Activated CD8-positive, alpha-beta memory T cell treated with anti-CD3 and anti-CD28 coated beads, Interleukin-2, amount 50 U/mL, for 4 hours (primary cell): ENCODE measurements at regions not wholly inside any gene's neighbourhood (a gene's known extent, or its start where the extent isn't known, plus 50 kb on each side); places are given as distances from the start of the nearest gene placed in this dataset.
"Not testable (repeated sequence)": the region's sequence is repeated elsewhere in the genome, so short reads cannot be mapped to it uniquely, and the experiment has no call there.

Experiments used
- DNase-seq: peaks from one replicate; pipeline ENCODE4 v3.0.0-alpha.2; 2020

GRCh38 chr1:213418268-213419071, 367.4 kb downstream of the RPS6KC1 start:
- no peak for DNase-seq

GRCh38 chr1:213419401-213420030, 368.5 kb downstream of the RPS6KC1 start:
- DNase-seq: no peak

GRCh38 chr1:213421178-213421577, 370.1 kb downstream of the RPS6KC1 start:
- not testable (repeated sequence) for DNase-seq

- no peak for DNase-seq
These were observed 372.0 kb downstream of the RPS6KC1 start for GRCh38 chr1:213423041-213423440.

GRCh38 chr1:213423605-213424004, 372.6 kb downstream of the RPS6KC1 start:
- no peak for DNase-seq

GRCh38 chr1:213425376-213426030, 374.5 kb downstream of the RPS6KC1 start:
- no peak for DNase-seq

- DNase-seq: no peak
These were observed 378.6 kb downstream of the RPS6KC1 start for GRCh38 chr1:213429642-213430041.

- no peak for DNase-seq
These were observed 384.7 kb downstream of the RPS6KC1 start for GRCh38 chr1:213435715-213436114.

- no peak for DNase-seq
These were observed 387.3 kb downstream of the RPS6KC1 start for GRCh38 chr1:213438339-213438738.

GRCh38 chr1:213439703-213440102, 388.7 kb downstream of the RPS6KC1 start:
- DNase-seq: no peak

- no peak for DNase-seq
These were observed 389.7 kb downstream of the RPS6KC1 start for GRCh38 chr1:213440766-213441165.

GRCh38 chr1:213443415-213443814, 392.4 kb downstream of the RPS6KC1 start:
- no peak for DNase-seq

- no peak for DNase-seq
These were observed 393.2 kb downstream of the RPS6KC1 start for GRCh38 chr1:213444224-213444623.

- DNase-seq: no peak
These were observed 395.5 kb downstream of the RPS6KC1 start for GRCh38 chr1:213446496-213446895.

- no peak for DNase-seq
These were observed 397.3 kb downstream of the RPS6KC1 start for GRCh38 chr1:213448360-213448759.

GRCh38 chr1:213448776-213449175, 397.7 kb downstream of the RPS6KC1 start:
- DNase-seq: no peak

- no peak for DNase-seq
These were observed 401.5 kb downstream of the RPS6KC1 start for GRCh38 chr1:213452501-213452900.

- DNase-seq: no peak
These were observed 406.1 kb downstream of the RPS6KC1 start for GRCh38 chr1:213457186-213457585.

GRCh38 chr1:213457733-213458132, 406.7 kb downstream of the RPS6KC1 start:
- DNase-seq: no peak

GRCh38 chr1:213462374-213462773, 411.3 kb downstream of the RPS6KC1 start:
- DNase-seq: not testable (repeated sequence)

- DNase-seq: no peak
These were observed 413.9 kb downstream of the RPS6KC1 start for GRCh38 chr1:213464786-213465460.

- DNase-seq: no peak
These were observed 415.5 kb downstream of the RPS6KC1 start for GRCh38 chr1:213466541-213466940.

GRCh38 chr1:213474054-213474453, 423.0 kb downstream of the RPS6KC1 start:
- no peak for DNase-seq
